ENCODE measurements at regions not wholly inside any gene's neighbourhood (a gene's known extent, or its start where the extent isn't known, plus 50 kb on each side); places are given as distances from the start of the nearest gene placed in this dataset.
A peak's percentile ranks its signal among the peaks of the same experiment; 100 is the strongest.

DNA sequence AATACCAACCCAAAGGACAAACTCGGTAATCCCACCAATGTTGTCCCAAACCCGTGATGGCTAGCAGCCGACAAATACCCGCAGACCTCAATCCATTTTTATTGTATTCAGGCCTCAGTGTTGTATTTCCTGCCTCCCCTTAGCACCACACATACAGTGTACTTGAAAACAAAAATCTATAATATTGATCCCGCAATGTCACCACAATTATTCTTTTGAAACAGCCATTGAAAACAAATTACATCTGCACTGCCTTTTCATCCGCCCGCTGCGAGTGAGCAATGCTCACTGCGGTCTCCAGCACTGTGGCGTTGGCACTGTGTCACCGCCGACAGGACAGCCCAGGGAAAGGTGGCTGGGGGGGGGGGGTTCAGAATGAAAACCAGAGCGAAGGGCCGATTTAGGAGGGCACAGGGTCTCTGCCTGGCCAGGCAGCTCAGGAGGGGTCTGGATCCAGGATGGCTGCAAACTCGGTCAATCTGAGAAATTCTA lies 385.8 kb upstream of the ZNF507 start:
- no peak for DNase-seq

DNA sequence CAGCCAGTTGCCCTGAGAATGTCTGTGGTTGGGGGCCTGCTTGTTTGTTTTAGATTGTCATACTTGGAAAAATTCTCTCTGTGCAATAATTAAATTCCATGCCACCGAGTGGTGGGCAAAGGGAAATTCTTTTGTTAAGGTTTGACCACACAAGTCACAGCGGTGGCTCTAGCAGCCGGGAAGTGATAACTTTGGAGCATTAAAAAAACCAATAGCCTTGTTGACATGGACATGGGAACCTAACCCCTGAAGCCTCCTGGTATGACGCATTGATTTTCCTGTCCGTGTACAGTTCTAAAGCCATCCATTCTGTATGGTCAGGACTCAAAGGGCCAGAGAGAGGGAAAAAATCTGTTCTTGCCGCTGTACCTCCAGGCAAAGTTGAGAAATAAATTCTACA lies 384.9 kb upstream of the ZNF507 start:
- no peak for DNase-seq

DNA sequence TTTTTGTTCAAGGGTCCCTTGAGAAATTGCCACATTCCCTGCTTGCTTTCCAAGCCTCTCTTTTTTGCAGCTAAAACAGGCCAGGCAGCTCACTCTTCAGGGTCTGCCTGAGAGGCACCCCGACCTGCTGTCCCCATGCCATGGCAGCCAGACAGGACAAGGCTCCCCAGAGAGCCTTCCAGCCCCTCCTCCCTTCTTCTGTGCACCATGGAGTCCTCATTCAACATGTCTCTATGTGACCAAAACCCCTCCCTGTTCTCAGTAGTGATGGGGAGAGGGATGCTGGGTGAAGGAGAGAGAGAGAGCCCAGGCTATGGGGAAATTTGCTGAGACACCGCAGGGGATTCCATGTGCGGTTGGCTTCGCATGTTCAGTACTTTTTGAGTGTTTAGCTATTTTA lies 384.2 kb upstream of the ZNF507 start:
- no peak for DNase-seq

DNA sequence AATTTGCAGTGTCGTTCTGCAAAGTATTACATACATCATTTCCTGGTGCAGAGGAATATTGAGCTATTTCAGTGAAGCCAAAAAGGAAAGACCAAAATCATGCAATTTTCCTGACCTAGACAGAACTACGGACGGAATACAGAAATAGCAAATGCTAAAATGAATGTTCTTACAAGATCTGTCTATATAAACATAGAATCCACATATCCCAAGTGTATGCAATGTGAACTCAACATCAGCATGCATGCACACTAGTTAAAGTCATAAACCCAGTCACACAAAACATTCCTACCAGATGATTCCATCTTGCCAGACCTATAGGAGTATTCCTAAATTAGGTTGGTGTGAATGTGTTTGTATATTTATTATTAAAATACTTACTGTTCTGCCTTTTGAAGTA lies 383.7 kb upstream of the ZNF507 start:
- DNase-seq, result no peak

DNA sequence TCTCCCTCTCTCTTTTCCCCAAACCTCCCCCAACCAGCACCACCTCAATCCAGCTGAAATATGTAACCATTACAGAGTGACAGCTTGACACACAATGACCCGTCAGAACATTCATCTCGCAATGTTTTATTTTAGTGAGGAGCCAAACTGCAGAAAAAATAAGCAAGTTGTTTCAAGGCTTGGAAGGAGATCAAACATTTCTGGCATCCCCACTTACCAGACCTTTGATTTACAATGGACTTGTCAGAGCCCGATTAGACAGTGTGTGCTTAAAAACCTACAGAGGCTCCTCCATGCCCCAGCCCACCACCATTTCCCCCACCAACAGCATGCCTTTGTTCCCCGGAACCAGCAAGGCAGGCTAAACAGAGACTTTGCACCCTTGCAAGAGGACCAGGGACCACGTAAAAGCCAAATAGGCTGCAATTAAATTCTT lies 382.8 kb upstream of the ZNF507 start:
- peak; percentile 30 for DNase-seq

DNA sequence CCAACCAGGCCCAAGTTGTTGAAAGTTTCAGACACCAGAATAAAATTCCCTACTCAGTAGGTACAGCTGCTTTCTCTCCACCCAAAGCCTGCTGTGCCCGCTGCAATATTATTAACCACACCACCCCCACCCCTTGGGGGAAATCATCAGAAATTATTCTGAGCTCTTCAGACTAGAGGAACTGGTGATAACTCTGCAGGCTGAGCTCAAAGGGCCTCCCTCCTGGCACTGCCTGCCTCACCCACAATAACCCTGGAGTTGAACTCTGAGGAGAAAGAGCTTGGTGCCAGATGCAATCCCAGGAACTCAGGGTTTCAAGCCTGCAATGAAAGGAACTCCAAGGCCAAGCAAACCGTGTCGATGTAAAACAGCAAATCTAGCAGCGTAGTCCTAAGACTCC lies 381.7 kb upstream of the ZNF507 start:
- no peak for DNase-seq

DNA sequence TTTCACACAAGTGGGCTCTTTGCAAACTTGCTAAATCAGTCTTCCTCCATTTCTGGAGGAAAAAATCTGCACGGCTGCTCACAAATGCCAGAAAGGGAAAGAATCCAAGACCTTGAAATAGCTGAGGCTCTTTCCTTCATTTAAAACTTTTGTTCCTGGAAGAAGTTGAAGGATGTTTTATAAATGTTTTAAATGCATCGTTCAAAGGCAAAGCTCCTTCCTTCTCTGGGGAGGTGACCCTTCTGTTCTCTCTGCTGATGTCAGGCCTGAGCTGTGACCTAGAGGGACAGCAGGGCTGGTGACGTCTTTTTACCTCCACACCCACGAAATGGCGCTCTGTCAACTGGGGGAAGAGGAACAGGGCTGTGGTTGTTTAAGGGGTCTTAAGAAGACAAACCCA lies 376.4 kb upstream of the ZNF507 start:
- DNase-seq, result no peak

DNA sequence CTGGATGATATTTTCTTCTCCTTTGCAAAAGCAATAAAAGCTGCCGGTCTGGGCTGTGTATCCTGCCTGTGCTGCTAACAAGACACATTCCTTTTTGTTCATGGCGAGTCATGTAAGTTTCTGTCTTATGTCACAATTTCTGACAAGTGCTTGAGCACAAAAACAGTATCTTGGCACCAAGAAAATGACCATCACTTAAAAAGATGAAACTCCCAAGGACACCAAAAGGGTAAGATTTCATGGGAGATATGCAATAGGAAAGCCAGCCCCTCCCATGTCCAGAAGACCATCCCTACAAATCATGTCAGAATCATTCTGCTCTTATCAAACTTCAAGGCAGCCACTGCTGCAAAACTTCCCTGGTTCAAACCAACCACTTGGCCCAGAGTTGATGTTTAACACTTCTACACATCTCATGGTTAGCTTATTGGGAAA lies 375.4 kb upstream of the ZNF507 start:
- no peak for DNase-seq

DNA sequence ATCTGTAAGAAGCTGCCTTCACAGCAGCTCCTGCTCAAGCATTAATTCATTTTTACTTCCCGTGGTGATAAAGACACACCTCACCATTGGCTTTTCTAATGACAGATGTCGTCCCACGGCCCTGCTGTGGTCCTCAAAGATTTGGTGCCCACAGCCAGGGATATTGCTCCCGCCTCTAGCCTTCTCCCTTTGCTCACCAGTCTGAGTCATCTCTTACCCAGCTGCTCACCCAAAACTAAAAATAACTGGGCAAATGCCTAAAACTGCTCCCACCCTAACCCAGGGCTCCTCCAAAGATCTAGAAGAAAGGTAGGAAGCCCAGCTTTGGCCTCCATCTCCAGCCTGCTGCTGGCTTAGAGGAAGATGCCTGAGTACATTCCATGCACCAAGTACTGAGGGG lies 371.1 kb upstream of the ZNF507 start:
- no peak for DNase-seq

DNA sequence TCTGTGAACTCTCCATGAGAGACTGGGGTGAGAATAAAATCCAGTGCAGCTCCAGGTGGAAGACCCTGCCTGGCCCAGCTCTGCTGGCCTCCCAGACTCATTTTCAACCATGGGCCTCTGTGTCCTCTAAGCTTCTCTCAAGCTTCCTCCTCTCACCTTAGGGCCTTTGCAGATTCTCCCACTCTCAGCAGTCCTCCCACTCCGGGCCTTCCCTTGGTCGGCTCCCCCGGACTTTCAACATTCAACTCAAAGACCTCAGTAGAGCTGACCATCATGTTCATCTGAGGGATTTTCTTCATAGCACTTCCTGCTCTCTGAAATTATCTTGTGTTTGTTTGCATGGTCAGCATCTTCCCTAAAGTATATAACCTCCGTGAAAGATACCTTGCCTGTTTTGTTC lies 370.5 kb upstream of the ZNF507 start:
- DNase-seq, result no peak

DNA sequence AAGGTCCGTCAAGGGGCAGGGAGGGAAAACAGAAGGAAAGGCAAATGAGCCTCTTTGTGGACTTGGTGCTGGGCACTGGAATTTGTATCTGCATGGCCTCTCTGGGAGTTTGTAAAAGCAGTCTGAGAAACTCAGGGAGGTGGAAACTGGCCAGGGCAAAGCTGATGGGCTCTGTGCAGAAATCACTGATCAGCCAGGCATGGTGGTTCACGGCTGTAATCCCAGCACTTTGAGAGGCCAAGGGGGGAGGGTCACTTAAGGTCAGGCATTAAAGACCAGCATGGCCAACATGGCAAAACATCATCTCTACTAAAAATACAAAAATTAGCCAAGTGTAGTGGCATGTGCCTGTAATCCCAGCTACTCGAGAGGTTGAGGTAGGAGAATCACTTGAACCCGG lies 369.9 kb upstream of the ZNF507 start:
- DNase-seq, result no peak

DNA sequence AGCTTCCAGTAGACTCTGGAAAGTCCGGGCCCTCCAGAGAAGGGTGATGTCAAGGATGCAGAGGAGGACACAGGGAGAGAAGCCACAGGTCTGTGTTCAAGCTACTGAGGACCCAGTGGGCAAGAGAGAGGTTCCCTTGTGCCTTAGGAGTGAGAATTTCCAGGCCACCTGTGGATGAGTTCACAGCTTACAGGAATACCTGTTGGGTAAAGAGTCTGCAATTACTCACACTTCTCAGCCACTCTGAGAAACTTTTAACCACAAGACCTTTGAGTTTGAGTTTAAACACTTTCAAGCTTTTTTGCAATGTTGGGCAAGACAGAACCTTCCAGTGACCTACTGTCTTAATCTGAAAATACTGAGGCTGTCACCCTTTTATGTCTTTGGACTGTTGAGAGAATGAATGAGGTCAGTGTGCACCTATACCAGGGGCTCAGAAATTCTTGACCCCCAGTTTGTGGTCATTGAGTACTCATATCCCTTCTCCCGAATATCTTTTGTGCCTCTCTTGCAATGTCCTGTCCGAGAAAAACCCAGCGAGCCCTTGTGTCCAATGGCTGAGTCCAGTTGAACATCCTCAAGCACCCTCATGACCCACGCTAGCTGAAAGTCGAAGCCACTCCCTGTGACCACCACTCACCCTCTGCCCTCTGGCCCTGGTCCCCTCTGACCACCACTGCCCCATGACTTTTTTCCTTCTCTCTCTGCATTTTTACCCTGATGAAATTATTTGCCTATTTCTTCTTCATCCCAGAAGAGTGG lies 368.5 kb upstream of the ZNF507 start:
- no peak for DNase-seq

DNA sequence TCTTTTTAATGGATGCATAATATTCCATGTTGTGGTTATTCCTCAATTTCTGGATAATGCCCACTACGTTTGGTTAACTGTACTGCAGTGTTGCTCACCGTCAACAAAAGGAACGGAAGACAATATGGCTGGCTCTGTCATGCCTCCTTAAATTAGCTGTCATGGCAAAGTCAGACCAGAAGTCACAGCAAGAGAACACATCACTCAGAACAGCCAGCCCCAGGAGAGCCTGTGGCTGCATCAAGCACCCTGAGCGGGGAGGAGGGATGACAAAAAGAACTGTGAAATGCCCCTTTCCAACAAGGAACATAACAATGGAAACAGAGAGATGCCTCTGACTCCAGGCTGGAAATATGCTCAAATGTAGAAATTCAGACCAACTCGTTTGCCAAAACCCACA lies 366.0 kb upstream of the ZNF507 start:
- no peak for DNase-seq

DNA sequence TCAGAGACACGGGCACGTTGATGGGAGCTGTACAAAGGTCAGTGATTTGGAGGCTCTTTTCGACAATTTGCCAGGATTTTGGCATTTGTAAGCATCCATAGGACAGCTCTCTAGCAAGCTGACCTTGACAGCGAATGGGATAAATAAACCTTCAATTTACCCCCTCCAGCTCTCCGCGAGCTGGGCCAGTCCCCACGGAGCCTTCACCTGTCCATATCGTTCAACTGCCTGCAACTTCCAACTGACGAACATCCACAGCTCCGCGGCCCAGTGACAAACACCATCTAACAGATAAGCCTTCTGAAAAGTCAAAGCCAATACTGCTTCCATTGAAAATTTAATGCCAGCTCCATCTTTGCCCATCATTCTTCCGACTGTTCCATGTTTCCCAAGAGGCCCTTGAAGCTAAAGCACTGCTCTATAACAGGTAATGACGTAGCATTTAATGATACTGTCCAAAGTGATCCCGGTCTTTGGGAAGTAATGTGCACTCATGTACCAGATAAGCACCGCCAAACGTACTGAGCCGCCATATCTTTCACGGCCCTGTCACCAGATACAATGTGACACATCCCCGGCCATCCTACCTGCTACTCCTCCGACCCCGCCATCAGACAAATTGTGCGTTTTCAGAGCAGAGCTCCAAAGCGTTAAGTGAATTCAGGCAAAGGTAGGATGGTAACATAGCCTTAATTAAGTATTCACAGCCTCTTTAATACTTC lies 365.3 kb upstream of the ZNF507 start:
- no peak for DNase-seq

DNA sequence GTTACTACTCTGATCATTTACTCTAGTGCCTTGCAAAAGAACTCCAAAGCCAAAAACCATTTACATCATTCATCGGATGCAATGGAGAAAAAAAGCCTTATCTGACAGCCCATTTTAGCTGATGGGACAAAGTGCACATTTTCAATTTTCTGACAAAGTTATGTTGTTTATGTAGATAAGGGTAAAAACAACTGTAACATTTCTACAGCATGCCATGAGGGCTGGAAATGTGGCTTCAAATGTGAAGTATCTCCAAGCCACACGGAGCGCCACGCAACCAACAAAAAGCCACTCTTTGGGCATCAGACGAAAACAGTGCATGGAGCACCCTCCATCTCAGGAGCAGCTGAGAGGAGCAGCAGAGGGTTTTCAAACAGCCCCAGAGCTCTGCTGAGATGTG lies 364.6 kb upstream of the ZNF507 start:
- DNase-seq, result no peak

DNA sequence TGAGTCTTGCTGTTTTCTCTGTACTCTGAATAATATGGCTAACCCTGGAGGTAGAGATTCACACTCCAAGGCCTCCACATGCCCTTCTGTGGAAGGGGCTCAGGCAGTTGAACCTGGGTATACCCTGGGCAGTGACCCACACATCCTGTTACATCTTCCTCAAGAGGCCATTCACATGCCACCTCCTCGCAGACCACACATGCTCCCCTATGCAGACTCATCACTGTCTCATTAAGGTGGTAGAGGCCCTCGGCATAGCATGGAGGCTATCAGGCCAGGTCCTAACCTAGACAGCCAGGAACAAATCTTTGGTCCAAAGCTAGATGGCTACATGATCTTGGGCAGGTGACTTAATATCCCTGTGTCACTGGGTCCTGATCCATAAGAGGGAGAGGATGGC lies 363.9 kb upstream of the ZNF507 start:
- no peak for DNase-seq

DNA sequence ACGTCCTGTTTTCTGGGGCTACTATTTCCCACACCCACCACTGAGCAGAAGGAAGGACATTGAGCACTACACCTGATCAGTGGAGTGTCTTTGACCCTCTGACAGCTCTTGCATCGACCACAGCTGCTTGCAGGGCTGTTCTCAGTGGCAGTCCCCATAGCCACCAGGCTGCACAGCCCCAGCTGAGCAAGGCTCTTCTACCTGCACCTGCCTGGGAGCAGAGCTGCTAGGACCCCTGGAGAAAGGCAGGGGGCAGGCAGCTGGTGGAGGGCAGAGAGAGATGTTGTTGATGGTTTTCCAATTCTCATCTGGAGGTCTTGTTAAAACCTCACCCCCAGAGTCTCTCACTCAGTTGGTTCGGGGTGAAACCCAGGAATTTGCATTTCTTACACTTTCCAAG lies 361.8 kb upstream of the ZNF507 start:
- DNase-seq, result no peak

DNA sequence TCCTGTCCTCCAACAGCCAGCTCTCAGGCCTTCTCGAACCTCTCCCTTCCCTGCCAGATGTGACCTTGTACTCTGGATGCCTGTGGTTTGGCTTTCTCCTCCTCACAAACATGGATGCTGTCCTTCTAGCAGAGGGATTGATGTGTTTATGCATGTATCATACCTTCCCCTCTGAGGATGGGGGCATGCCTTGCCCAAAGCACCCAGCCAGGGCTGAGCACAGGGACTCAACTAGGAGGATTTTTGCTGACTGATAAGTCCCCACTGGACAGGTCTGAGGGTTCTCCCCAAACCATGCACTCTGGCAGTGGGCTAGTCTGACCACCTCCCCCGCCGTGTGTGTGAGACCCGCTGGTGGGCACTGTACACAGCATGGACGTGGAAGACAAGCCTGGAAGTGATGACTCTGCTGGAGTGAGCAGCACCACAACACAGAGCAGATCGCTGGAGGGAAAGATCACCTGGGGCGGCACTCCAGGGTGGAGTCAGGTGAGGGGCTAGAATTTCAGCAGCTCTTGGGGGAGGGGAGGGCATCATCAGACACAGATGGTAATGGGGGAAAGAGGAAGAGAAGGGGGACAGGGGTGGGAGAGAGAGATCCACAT lies 360.3 kb upstream of the ZNF507 start:
- DNase-seq, result no peak

DNA sequence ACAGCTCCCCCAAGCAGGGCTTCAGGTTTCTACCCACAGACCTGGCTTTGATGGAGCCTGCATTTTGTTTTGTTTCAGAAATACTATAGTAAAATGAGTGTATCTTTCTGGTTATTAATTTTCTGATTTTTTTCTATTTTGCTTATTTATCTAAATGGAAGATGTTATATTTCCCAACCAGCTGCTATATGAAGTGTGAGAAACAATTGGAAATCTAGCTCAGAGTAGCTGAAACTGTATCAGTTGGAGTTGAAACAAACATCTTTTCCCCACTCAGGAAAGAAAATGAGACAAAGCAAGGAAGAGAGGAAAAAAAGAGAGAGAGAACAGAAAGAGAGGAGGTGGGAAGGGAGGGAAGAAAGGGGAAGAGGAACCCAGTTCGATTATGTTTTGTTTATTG lies 358.5 kb upstream of the ZNF507 start:
- DNase-seq, result no peak

DNA sequence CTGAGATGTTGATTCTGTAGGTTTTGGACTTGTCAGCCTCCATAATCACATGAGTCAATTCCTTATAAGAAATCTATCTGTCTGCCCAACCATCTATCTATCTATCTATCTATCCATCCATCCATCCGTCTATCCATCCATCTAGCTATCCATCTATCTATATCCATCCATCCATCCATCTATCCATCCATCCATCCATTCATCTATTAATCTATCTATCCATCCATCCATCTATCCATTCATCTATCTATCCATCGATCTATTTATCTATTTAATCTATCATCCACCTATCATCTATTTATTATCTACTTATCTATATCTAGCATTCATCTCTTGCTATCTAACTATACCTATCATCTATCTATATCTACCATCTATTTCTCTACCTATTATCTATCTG lies 357.2 kb upstream of the ZNF507 start:
- DNase-seq, result no peak

DNA sequence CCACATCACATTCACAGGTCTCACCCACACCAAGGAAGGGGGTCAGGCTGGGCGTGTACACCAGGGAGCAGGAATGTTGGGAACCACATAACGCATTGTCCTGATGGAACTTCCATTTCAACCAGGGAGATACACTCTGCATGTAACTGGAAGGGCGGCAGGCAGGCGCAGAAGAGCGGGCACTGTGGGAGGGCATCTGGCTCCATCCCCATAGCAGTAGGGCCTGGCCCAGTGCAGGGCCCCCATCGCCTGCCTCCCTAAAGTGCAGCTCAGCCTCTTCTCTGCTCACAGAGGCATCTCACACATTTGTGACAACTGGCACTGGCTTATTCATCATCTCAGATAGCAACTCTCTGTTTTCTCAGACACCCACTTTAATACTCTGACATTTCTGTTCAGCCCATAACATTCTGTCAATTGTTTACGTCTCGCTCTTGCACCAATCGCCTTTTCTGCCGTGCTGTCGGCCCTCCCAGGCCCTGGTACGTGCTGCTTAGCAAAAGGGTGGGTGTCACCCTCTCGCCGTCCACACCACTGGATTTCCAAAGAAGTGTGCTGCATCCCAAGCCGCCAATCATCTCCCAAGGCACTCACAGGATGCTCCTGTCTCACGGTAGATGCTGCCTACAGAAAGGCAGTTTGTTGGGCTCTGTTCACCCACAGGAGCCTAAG lies 353.3 kb upstream of the ZNF507 start:
- DNase-seq, result no peak

DNA sequence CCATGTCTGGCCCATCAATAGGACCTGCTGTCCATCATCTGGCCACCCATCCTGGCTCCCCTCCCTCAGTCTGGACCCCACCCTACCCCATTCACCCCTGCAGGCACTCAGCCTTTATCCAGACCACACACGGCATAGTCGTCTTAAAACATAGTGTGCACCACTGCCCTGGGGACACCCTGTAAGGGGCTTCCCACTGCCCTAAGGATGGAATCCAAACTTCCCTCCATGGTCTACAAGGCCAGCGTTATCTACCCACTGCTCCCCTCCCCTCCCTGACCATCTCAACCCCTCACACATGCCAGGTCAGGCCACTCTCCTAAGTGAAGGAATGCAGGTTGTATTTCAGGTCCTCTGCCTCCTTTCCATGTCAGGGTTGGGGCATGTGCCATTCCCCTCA lies 352.7 kb upstream of the ZNF507 start:
- no peak for DNase-seq

DNA sequence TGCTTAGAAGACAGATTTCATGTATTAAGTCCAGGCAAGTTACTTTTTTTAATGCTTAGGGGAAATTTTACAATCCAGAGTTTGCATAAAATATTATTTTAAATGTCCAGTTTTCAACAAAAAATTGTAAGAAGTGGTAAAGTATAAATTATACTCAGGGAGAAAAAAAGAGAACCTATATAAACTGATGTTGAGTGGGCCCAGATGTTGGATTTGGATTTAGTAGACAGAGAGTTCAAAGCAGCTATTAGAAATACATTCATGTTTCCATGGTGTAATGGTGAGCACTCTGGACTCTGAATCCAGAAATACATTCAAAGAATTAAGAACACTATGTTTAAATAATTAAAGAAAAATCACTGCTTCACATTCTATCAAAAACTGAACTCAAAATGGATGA lies 349.9 kb upstream of the ZNF507 start:
- no peak for DNase-seq

DNA sequence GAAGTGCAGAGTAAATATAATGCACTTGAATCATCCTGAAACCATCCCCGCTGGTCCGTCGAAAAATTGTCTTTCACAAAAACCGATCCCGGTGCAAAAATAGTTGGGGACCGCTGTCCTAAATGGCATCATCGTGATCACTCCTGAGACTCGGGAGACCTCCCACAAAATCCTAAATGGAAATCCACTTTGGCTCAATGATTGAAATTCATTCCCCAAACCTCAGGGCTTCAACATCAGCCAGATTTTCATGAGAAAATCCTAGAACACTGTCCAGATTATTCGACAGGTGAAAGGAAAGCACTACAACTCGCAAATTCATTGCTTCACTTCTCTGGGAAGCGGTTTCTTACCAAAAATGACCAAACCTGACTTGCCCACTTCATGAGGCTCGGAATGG lies 335.3 kb upstream of the ZNF507 start:
- DNase-seq, result no peak

All from kidney glomerular epithelial cell (primary cell).